SK-N-SH treated with all-trans-retinoic acid at 6 μM for 48 hours (cell line): ENCODE measurements at regions not wholly inside any gene's neighbourhood (a gene's known extent, or its start where the extent isn't known, plus 50 kb on each side); places are given as distances from the start of the nearest gene placed in this dataset.

Experiments
- ATAC-seq: fragments of 200-7000 bp; cut with Tn5 transposase; 3 replicates; pipeline ENCODE4 v1.9.1; 2020; ENCODE audit warnings: mild to moderate bottlenecking, moderate library complexity
- ARNTL ChIP-seq: fragments of 450-650 bp; formaldehyde crosslinking; IDR thresholded peaks from 2 replicates; pipeline ENCODE4 v1.5.0; 2020; ENCODE audit warnings: low read depth, mild to moderate bottlenecking, moderate library complexity, borderline replicate concordance
- BACH2 ChIP-seq: fragments of 250-450 bp; sonication (Bioruptor Pico); IDR thresholded peaks from 2 replicates; pipeline ENCODE4 v1.9.0; 2021; ENCODE audit warnings: mild to moderate bottlenecking, borderline replicate concordance
- CSDC2 ChIP-seq: fragments of 250-450 bp; sonication (Bioruptor Pico); IDR thresholded peaks from 2 replicates; pipeline ENCODE4 v1.5.0; 2020; ENCODE audit warnings: mild to moderate bottlenecking, moderate library complexity
- ESRRG ChIP-seq: fragments of 250-450 bp; sonication (Bioruptor Pico); IDR thresholded peaks from 2 replicates; pipeline ENCODE4 v1.6.1; 2021; ENCODE audit warnings: mild to moderate bottlenecking
- GLIS3 ChIP-seq: fragments of 250-450 bp; sonication (Bioruptor Pico); IDR thresholded peaks from 2 replicates; pipeline ENCODE4 v1.5.0; 2020; ENCODE audit warnings: mild to moderate bottlenecking, moderate library complexity
- PPARA ChIP-seq: fragments of 250-450 bp; sonication (Bioruptor Pico); IDR thresholded peaks from 2 replicates; pipeline ENCODE4 v1.5.0; 2020; ENCODE audit warnings: mild to moderate bottlenecking, borderline replicate concordance
- TCF4 ChIP-seq: fragments of 250-450 bp; sonication (Bioruptor Pico); IDR thresholded peaks from 2 replicates; pipeline ENCODE4 v1.8.0; 2021; ENCODE audit warnings: mild to moderate bottlenecking, moderate library complexity, borderline replicate concordance
- ZC3H10 ChIP-seq: fragments of 250-450 bp; sonication (Bioruptor Pico); IDR thresholded peaks from 2 replicates; pipeline ENCODE4 v1.5.1; 2021; ENCODE audit warnings: mild to moderate bottlenecking, moderate library complexity
- ZFP3 ChIP-seq: fragments of 250-450 bp; sonication (Bioruptor Pico); IDR thresholded peaks from 2 replicates; pipeline ENCODE4 v1.5.0; 2020; ENCODE audit warnings: mild to moderate bottlenecking, moderate library complexity
- ZFP30 ChIP-seq: fragments of 450-650 bp; formaldehyde crosslinking; IDR thresholded peaks from 2 replicates; pipeline ENCODE4 v1.5.0; 2022; ENCODE audit warnings: mild to moderate bottlenecking, moderate library complexity
- ZNF565 ChIP-seq: fragments of 450-650 bp; formaldehyde crosslinking; conservative IDR thresholded peaks from 2 replicates; pipeline ENCODE4 v1.5.0; 2020; ENCODE audit warnings: low read depth, mild to moderate bottlenecking, moderate library complexity
- ZNF70 ChIP-seq: fragments of 450-650 bp; formaldehyde crosslinking; IDR thresholded peaks from 2 replicates; pipeline ENCODE4 v1.5.0; 2020; ENCODE audit warnings: mild to moderate bottlenecking, moderate library complexity
- ZNF8 ChIP-seq: fragments of 450-650 bp; formaldehyde crosslinking; IDR thresholded peaks from 2 replicates; pipeline ENCODE4 v1.5.0; 2020; ENCODE audit warnings: mild to moderate bottlenecking, moderate library complexity
- TF ChIP-seq, protein P1 (sequence below): fragments of 250-450 bp; sonication (Bioruptor Pico); IDR thresholded peaks from 2 replicates; pipeline ENCODE4 v1.8.0; 2021; ENCODE audit warnings: low read depth, mild to moderate bottlenecking, moderate library complexity, borderline replicate concordance
- TF ChIP-seq, protein P2 (sequence below): fragments of 250-450 bp; sonication (Bioruptor Pico); IDR thresholded peaks from 2 replicates; pipeline ENCODE4 v1.5.1; 2021; ENCODE audit warnings: mild to moderate bottlenecking, moderate library complexity
- TF ChIP-seq, protein P3 (sequence below): fragments of 250-450 bp; sonication (Bioruptor Pico); IDR thresholded peaks from 2 replicates; pipeline ENCODE4 v1.8.0; 2020; ENCODE audit warnings: mild to moderate bottlenecking, moderate library complexity, borderline replicate concordance
- TF ChIP-seq, protein P4 (sequence below): fragments of 250-450 bp; sonication (Bioruptor Pico); IDR thresholded peaks from 2 replicates; pipeline ENCODE4 v1.5.1; 2020; ENCODE audit warnings: low read depth, mild to moderate bottlenecking, moderate library complexity
- TF ChIP-seq, protein P5 (sequence below): fragments of 250-450 bp; sonication (Bioruptor Pico); IDR thresholded peaks from 2 replicates; pipeline ENCODE4 v1.5.0; 2020; ENCODE audit warnings: mild to moderate bottlenecking, moderate library complexity

DNA sequence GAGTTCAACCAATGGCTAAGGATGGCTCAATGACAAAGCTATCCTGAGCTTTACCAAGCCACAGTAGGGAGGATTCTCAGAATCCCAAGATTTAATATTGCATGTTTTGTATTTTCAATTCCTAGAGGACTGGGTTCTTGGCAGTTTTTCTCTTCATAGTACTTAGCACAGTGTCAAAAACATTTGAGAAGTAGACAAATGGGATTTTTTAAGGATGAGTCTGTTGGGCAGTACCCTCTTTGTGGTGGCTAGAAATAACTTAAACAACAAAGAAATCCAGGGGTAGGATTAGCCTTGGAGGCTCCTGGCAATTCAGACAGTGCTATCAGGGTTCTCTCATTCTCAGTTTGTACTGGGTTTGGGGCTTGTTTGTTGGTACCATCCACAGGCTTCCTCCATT lies 212.8 kb upstream of the RORA start (continued):
- TF ChIP-seq, protein P1, sequence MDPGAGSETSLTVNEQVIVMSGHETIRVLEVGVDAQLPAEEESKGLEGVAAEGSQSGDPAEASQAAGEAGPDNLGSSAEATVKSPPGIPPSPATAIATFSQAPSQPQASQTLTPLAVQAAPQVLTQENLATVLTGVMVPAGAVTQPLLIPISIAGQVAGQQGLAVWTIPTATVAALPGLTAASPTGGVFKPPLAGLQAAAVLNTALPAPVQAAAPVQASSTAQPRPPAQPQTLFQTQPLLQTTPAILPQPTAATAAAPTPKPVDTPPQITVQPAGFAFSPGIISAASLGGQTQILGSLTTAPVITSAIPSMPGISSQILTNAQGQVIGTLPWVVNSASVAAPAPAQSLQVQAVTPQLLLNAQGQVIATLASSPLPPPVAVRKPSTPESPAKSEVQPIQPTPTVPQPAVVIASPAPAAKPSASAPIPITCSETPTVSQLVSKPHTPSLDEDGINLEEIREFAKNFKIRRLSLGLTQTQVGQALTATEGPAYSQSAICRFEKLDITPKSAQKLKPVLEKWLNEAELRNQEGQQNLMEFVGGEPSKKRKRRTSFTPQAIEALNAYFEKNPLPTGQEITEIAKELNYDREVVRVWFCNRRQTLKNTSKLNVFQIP (CRISPR knock-in tag), result no peak
- TF ChIP-seq, protein P2, sequence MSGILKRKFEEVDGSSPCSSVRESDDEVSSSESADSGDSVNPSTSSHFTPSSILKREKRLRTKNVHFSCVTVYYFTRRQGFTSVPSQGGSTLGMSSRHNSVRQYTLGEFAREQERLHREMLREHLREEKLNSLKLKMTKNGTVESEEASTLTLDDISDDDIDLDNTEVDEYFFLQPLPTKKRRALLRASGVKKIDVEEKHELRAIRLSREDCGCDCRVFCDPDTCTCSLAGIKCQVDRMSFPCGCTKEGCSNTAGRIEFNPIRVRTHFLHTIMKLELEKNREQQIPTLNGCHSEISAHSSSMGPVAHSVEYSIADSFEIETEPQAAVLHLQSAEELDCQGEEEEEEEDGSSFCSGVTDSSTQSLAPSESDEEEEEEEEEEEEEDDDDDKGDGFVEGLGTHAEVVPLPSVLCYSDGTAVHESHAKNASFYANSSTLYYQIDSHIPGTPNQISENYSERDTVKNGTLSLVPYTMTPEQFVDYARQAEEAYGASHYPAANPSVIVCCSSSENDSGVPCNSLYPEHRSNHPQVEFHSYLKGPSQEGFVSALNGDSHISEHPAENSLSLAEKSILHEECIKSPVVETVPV (CRISPR knock-in tag), result no peak
- no peak for TF ChIP-seq PPARA (CRISPR knock-in tag)
- TF ChIP-seq ARNTL, result no peak
- TF ChIP-seq CSDC2, result no peak
- no peak for TF ChIP-seq ZFP3 (CRISPR knock-in tag)
- no peak for TF ChIP-seq GLIS3 (CRISPR knock-in tag)
- TF ChIP-seq, all 23 proteins: peak for 0

DNA sequence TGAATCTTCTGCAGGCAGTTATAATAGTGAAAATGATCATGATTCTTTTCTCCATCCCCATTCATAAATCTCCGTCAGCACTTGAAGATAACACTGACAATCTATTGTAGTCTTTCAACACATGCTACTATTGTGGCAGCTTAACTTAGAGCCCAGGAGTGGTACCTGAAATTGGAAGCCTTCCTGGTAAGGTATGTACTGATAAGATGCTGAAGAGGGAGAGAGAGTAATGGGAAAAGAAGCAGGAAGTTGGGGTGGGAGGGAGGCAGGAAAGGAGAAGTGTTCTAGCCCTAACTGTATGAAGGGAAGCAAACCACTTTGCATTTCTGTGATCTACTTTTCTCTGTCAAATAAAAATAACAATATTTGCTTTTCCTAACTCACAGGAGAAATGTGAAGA lies 197.4 kb upstream of the RORA start:
- TF ChIP-seq ZNF565 (CRISPR knock-in tag) (no peak), ZFP3 (CRISPR knock-in tag) (no peak), TCF4 (CRISPR knock-in tag) (no peak), ZFP30 (no peak), CSDC2 (no peak), ARNTL (no peak)
- TF ChIP-seq, protein P3, sequence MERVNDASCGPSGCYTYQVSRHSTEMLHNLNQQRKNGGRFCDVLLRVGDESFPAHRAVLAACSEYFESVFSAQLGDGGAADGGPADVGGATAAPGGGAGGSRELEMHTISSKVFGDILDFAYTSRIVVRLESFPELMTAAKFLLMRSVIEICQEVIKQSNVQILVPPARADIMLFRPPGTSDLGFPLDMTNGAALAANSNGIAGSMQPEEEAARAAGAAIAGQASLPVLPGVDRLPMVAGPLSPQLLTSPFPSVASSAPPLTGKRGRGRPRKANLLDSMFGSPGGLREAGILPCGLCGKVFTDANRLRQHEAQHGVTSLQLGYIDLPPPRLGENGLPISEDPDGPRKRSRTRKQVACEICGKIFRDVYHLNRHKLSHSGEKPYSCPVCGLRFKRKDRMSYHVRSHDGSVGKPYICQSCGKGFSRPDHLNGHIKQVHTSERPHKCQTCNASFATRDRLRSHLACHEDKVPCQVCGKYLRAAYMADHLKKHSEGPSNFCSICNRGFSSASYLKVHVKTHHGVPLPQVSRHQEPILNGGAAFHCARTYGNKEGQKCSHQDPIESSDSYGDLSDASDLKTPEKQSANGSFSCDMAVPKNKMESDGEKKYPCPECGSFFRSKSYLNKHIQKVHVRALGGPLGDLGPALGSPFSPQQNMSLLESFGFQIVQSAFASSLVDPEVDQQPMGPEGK (CRISPR knock-in tag), result no peak
- ATAC-seq, result no peak

DNA sequence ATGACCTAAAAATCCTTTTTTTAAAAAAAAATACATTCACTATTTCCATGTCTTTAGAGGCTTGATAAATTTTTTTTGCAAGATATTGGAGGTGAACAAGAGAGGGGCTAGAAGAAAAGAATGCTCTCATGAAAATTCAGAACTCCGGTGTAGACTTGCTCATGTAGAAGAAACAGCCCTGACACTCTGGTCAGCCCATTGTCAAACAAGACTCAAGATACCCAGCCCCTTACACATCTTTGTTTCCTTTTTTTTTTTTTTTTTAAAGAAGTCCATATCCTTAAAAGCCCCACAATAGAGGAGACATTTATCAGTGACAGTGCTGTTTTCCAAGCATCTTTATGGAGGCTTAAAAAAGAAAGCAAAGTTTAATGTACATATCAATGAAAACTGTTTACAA lies 196.8 kb upstream of the RORA start:
- ATAC-seq, result no peak
- TF ChIP-seq ZNF565 (CRISPR knock-in tag) (no peak), ZNF70 (CRISPR knock-in tag) (no peak), ZC3H10 (CRISPR knock-in tag) (no peak), ESRRG (CRISPR knock-in tag) (no peak), ZFP3 (CRISPR knock-in tag) (no peak), BACH2 (CRISPR knock-in tag) (no peak), ZNF8 (no peak), GLIS3 (CRISPR knock-in tag) (no peak)
- TF ChIP-seq, protein P2 (CRISPR knock-in tag), result no peak
- TF ChIP-seq, protein P4, sequence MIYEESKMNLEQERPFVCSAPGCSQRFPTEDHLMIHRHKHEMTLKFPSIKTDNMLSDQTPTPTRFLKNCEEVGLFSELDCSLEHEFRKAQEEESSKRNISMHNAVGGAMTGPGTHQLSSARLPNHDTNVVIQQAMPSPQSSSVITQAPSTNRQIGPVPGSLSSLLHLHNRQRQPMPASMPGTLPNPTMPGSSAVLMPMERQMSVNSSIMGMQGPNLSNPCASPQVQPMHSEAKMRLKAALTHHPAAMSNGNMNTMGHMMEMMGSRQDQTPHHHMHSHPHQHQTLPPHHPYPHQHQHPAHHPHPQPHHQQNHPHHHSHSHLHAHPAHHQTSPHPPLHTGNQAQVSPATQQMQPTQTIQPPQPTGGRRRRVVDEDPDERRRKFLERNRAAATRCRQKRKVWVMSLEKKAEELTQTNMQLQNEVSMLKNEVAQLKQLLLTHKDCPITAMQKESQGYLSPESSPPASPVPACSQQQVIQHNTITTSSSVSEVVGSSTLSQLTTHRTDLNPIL (CRISPR knock-in tag), result no peak
- TF ChIP-seq, protein P5, sequence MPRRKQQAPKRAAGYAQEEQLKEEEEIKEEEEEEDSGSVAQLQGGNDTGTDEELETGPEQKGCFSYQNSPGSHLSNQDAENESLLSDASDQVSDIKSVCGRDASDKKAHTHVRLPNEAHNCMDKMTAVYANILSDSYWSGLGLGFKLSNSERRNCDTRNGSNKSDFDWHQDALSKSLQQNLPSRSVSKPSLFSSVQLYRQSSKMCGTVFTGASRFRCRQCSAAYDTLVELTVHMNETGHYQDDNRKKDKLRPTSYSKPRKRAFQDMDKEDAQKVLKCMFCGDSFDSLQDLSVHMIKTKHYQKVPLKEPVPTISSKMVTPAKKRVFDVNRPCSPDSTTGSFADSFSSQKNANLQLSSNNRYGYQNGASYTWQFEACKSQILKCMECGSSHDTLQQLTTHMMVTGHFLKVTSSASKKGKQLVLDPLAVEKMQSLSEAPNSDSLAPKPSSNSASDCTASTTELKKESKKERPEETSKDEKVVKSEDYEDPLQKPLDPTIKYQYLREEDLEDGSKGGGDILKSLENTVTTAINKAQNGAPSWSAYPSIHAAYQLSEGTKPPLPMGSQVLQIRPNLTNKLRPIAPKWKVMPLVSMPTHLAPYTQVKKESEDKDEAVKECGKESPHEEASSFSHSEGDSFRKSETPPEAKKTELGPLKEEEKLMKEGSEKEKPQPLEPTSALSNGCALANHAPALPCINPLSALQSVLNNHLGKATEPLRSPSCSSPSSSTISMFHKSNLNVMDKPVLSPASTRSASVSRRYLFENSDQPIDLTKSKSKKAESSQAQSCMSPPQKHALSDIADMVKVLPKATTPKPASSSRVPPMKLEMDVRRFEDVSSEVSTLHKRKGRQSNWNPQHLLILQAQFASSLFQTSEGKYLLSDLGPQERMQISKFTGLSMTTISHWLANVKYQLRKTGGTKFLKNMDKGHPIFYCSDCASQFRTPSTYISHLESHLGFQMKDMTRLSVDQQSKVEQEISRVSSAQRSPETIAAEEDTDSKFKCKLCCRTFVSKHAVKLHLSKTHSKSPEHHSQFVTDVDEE (CRISPR knock-in tag), result no peak
- TF ChIP-seq, protein P3 (CRISPR knock-in tag), result no peak
- TF ChIP-seq, protein P1 (CRISPR knock-in tag), result no peak
- TF ChIP-seq, all 23 proteins: peak for 0
